ENCODE measurements at regions not wholly inside any gene's neighbourhood (a gene's known extent, or its start where the extent isn't known, plus 50 kb on each side); places are given as distances from the start of the nearest gene placed in this dataset.

- DNase-seq (ENCODE audit: extremely low read depth in 1 of 4, low spot score in 3 of 4) (no peak), ATAC-seq (no peak), FAIRE-seq (no peak)
- no peak overlapping the region for H3K27ac ChIP-seq (ENCODE audit: extremely low read depth, low read depth, low read length)
- peaks cover 0 to 8% of the 10 kb centered on the region in 2 experiments; a peak in 2 of 5 replicates for H3K27me3 ChIP-seq (ENCODE audit: control insufficient read depth in 2 of 2, insufficient read depth in 2 of 2, low read length in 2 of 2)
- no peaks in the 10 kb centered on the region for H3K9me3 ChIP-seq (replicated peaks; ENCODE audit: control insufficient read depth, insufficient read depth, low read depth, low read length)
- no peaks in the 10 kb centered on the region for H3K79me2 ChIP-seq (ENCODE audit: control insufficient read depth, insufficient read depth, low read length)
- TF ChIP-seq KLF6 (CRISPR knock-in tag; IDR thresholded peaks at IDR 0.05; ENCODE audit: borderline replicate concordance) (no peak), ZBTB7A (IDR thresholded peaks at IDR 0.05; ENCODE audit: borderline replicate concordance, control insufficient read depth, low read depth, low read length) (no peak), ZNF77 (CRISPR knock-in tag; IDR thresholded peaks at IDR 0.05) (no peak), NCOA1 (IDR thresholded peaks at IDR 0.05; ENCODE audit: low read depth) (no peak), ZMIZ1 (IDR thresholded peaks at IDR 0.05; ENCODE audit: low read depth in 2 of 2, low read length in 2 of 2) (no peak), NR2F6 (CRISPR knock-in tag; IDR thresholded peaks at IDR 0.05) (no peak), DEAF1 (CRISPR knock-in tag; IDR thresholded peaks at IDR 0.05) (no peak), SMARCA4 (IDR thresholded peaks at IDR 0.05) (no peak), PRMT5 (CRISPR knock-in tag; IDR thresholded peaks at IDR 0.05) (no peak), EHMT2 (IDR thresholded peaks at IDR 0.05) (no peak), ZNF165 (CRISPR knock-in tag; IDR thresholded peaks at IDR 0.05; ENCODE audit: borderline replicate concordance) (no peak), DMBX1 (CRISPR knock-in tag; IDR thresholded peaks at IDR 0.05; ENCODE audit: borderline replicate concordance) (no peak), ZNF12 (CRISPR knock-in tag; IDR thresholded peaks at IDR 0.05) (no peak), ZNF445 (CRISPR knock-in tag; IDR thresholded peaks at IDR 0.05; ENCODE audit: low read depth) (no peak), ZNF740 (CRISPR knock-in tag; IDR thresholded peaks at IDR 0.05) (no peak), ZNF740 (tag; IDR thresholded peaks at IDR 0.05) (no peak), SMARCB1 (IDR thresholded peaks at IDR 0.05; ENCODE audit: insufficient read length, low read depth) (no peak), CAMTA2 (CRISPR knock-in tag; conservative IDR thresholded peaks at IDR 0.05) (no peak)
- H3K4me2 ChIP-seq (ENCODE audit: insufficient read depth, low read length) = no peak overlapping the region
- no peaks in the 10 kb centered on the region for H3K9me1 ChIP-seq (ENCODE audit: control insufficient read depth, insufficient read depth, low read length)
- H3K4me1 ChIP-seq (replicated peaks in 1 of 2; ENCODE audit: control insufficient read depth in 2 of 2, insufficient read depth in 2 of 2, low read length in 2 of 2) = no peaks in the 10 kb centered on the region
- intact Hi-C loops (cut with micrococcal nuclease) (no loop called here), in situ Hi-C loops (cut with MboI) (no loop called here)
- no peak overlapping the region for H3K9ac ChIP-seq (ENCODE audit: insufficient read depth in 1 of 2, low read depth in 2 of 2, low read length in 2 of 2)
- no peak overlapping the region for H2AFZ ChIP-seq (ENCODE audit: low read depth, low read length)
- no peaks in the 10 kb centered on the region for H3K36me3 ChIP-seq (ENCODE audit: control insufficient read depth, insufficient read depth, low read length)
- POLR2A ChIA-PET = no interaction called here
- H4K20me1 ChIP-seq (replicated peaks; ENCODE audit: control insufficient read depth, insufficient read depth, low read length) = no peaks in the 10 kb centered on the region
- no peak overlapping the region for H3K4me3 ChIP-seq
- no TSS peak for BruUV-seq (replicated peaks)
- WGBS (ENCODE audit: insufficient coverage, low coverage, missing lambda C conversion rate) = 0% methylated on average over 3 of the region's 3 CpGs
- CTCF ChIA-PET (ENCODE audit: low intra/inter-chr PET ratio) = no interaction called here
These were observed 156.9 kb downstream of the NKX6-1 start for GRCh38 chr4:84342161-84342560.

Measured in K562 (cell line).